DMS53 treated with DMSO at 0.1 percent for 48 hours (cell line): ENCODE measurements at regions not wholly inside any gene's neighbourhood (a gene's known extent, or its start where the extent isn't known, plus 50 kb on each side); places are given as distances from the start of the nearest gene placed in this dataset.

Experiments
- DNase-seq: peaks from one replicate; lab custom pipeline; 2025; ENCODE audit not compliant: unreplicated experiment; lab: John Stamatoyannopoulos, UW

- DNase-seq, result no peak
Observed at GRCh38 chr15:93662162-93662885, 569.0 kb upstream of the MCTP2 start.

- DNase-seq, result no peak
Observed at GRCh38 chr15:93658026-93658816, 569.2 kb upstream of the RGMA start.

- peak; percentile 41 for DNase-seq
Observed at GRCh38 chr15:93656041-93656440, 567.0 kb upstream of the RGMA start.

- DNase-seq, result no peak
Observed at GRCh38 chr15:93649691-93650235, 560.8 kb upstream of the RGMA start.

GRCh38 chr15:93646193-93646592 lies 557.2 kb upstream of the RGMA start:
- DNase-seq, result no peak

GRCh38 chr15:93645594-93645993 lies 556.6 kb upstream of the RGMA start:
- DNase-seq, result no peak

GRCh38 chr15:93644595-93644994 lies 555.6 kb upstream of the RGMA start:
- no peak for DNase-seq

- no peak for DNase-seq
Observed at GRCh38 chr15:93640411-93640962, 551.5 kb upstream of the RGMA start.

- DNase-seq, result no peak
Observed at GRCh38 chr15:93631958-93632618, 543.1 kb upstream of the RGMA start.

GRCh38 chr15:93619597-93619996 lies 530.6 kb upstream of the RGMA start:
- no peak for DNase-seq

GRCh38 chr15:93617443-93617842 lies 528.4 kb upstream of the RGMA start:
- no peak for DNase-seq

GRCh38 chr15:93614386-93615104 lies 525.5 kb upstream of the RGMA start:
- DNase-seq, result no peak

- no peak for DNase-seq
Observed at GRCh38 chr15:93613386-93613785, 524.4 kb upstream of the RGMA start.

- DNase-seq, result no peak
Observed at GRCh38 chr15:93612953-93613352, 523.9 kb upstream of the RGMA start.

- DNase-seq, result no peak
Observed at GRCh38 chr15:93610944-93611343, 521.9 kb upstream of the RGMA start.

- DNase-seq, result no peak
Observed at GRCh38 chr15:93608643-93609148, 519.7 kb upstream of the RGMA start.

GRCh38 chr15:93603550-93603949 lies 514.5 kb upstream of the RGMA start:
- DNase-seq, result no peak

GRCh38 chr15:93587059-93587521 lies 498.1 kb upstream of the RGMA start:
- DNase-seq, result no peak

GRCh38 chr15:93585012-93585411 lies 496.0 kb upstream of the RGMA start:
- no peak for DNase-seq

GRCh38 chr15:93583968-93584367 lies 495.0 kb upstream of the RGMA start:
- no peak for DNase-seq
